ENCODE measurements at regions not wholly inside any gene's neighbourhood (a gene's known extent, or its start where the extent isn't known, plus 50 kb on each side); places are given as distances from the start of the nearest gene placed in this dataset.

DNA sequence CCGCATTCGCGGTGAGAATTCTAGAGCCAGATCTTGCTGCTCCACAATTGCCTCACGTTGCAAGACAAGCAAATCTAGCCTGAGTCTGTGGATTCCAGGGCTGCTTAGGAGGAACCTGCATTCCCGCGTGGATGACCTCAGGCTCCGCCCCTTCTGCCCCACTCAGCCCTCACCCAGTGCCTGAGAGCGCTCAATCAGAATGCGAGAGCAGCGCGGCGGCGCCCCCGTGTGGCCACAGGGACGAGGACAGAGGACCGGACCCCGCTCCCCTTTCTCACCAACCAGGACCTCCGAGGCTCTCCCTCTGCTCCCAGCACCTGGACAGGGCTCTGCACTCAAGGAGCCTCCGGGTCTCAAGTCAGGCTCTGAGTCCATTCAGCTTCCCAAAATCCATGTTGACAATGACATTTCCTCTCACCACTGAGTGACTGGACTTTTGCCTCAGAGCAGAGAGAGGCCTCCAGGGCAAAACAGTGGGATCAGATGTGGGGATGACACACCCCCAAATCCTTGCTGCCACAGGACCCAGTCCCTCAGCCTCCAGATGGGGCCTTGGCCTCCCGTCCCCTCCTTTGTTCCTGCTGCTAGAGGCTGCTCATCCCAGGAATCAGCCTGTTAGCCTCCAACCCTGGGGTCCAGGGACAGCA, 52.0 kb downstream of the RPP21 start:
- peak; percentile 67 to 74 for DNase-seq (ENCODE audit: low read depth in 2 of 2)

GRCh38 chr6:30397697-30398096, 52.7 kb downstream of the RPP21 start:
- DNase-seq (ENCODE audit: low read depth in 2 of 2) = no peak

GRCh38 chr6:30399390-30400058, 54.6 kb downstream of the RPP21 start:
- DNase-seq (ENCODE audit: low read depth in 2 of 2) = no peak

GRCh38 chr6:30405934-30406333, 61.0 kb downstream of the RPP21 start:
- no peak for DNase-seq (ENCODE audit: low read depth in 2 of 2)

DNA sequence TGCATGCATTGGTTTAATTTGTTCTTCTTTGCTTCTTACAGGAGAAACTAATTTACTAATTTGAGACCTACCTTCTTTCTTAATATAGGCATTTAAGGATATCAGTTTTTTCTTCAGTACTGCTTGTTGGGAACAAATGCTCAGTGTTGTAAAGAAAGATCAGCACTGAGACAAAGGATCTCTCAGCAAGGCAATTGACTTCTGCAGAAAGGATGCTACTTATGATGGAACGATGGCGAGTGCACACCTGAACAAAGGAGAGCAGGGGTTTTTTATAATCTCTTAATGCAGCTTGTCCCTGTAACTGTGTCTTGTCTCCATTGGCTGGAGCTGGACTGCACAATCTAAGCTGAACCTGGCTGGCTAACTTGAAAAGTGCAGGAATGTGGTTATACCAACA, 64.2 kb downstream of the RPP21 start:
- DNase-seq (ENCODE audit: low read depth in 2 of 2) = no peak

GRCh38 chr6:30411515-30412207, 66.7 kb downstream of the RPP21 start:
- DNase-seq (ENCODE audit: low read depth in 2 of 2) = peak; percentile 54 to 55

DNA sequence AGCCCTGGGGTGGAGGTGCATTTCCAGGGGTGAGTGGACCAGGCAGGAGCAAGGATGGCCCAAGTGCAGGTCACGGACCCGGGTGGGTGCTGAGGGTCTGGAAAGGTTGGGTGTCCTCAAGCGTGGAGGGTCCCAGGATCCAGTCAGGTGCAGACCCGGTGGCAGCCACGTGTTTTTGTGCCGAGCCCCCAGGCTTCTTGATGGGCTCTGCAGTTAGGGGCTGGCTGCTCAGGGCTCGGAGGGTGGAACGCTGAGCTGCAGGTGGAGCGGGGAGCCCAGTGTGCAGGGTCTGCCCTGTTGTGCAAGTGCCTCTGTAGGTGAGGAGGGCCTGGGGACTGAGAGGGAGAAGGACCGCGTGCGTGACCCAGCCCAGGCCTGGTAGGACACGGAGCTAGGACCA, 70.9 kb upstream of the HLA-E start:
- no peak for DNase-seq (ENCODE audit: low read depth in 2 of 2)

DNA sequence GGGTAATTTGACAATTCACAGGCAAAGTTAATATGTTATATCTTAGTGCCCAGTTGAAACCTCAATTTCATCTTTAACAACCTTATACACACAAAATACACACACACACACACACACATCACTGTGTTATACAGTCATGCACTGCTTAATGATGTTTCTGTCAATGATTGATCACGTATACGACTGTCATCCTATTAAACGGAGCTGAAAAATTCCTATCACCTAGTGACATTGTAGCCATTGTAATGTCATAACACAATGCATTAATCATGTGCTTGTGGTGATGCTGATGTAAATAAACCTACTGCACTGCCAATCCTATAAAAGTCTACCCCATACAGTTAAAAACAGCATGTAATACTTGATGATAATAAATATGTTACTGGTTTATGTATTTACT, 64.8 kb upstream of the HLA-E start:
- DNase-seq (ENCODE audit: low read depth in 2 of 2) = no peak

Data from lung microvascular endothelial cell (primary cell).